ENCODE measurements at regions not wholly inside any gene's neighbourhood (a gene's known extent, or its start where the extent isn't known, plus 50 kb on each side); places are given as distances from the start of the nearest gene placed in this dataset.
"Not testable (repeated sequence)": the region's sequence is repeated elsewhere in the genome, so short reads cannot be mapped to it uniquely, and the experiment has no call there.

GRCh38 chr2:190761216-190761615 is 112.3 kb downstream of the NAB1 start:
- H3K36me3 ChIP-seq (ENCODE audit: control insufficient read depth in 2 of 2, extremely low read depth in 1 of 2, insufficient read depth in 2 of 2, low read length in 2 of 2); H3K9me1 ChIP-seq (replicated peaks; ENCODE audit: control insufficient read depth, extremely low read depth, insufficient read depth, low read length); H3K9ac ChIP-seq (replicated peaks; ENCODE audit: extremely low read depth, insufficient read depth, low read length); H3K27ac ChIP-seq (ENCODE audit: insufficient read depth, low read depth, low read length); BruUV-seq (replicated peaks); dilution Hi-C loops (cut with MboI; ENCODE audit: extremely low pct_ligation_motif_present, low sequenced_read_pairs); H3K9me3 ChIP-seq (replicated peaks; ENCODE audit: control insufficient read depth, insufficient read depth, low read length); H2AFZ ChIP-seq (ENCODE audit: low read depth, low read length); H4K20me1 ChIP-seq (replicated peaks; ENCODE audit: control insufficient read depth, extremely low read depth, insufficient read depth, low read length); H3K4me1 ChIP-seq (ENCODE audit: control insufficient read depth, extremely low read depth, insufficient read depth, low read length); POLR2A ChIA-PET; FAIRE-seq; H3K4me2 ChIP-seq (ENCODE audit: insufficient read depth, low read length); DNase-seq (ENCODE audit: low read depth, low spot score); H3K79me2 ChIP-seq (ENCODE audit: control insufficient read depth, insufficient read depth, low read length); H3K4me3 ChIP-seq (replicated peaks in 1 of 3; ENCODE audit: insufficient read depth in 1 of 3, low read depth in 1 of 3, low read length in 3 of 3); H3K27me3 ChIP-seq (ENCODE audit: control insufficient read depth in 2 of 2, insufficient read depth in 2 of 2, low read length in 2 of 2); CTCF ChIA-PET: not testable (repeated sequence)
- intact Hi-C loops (cut with micrococcal nuclease) = loop anchor here (5.0 kb wide), 1 partner anchor 229 kb away; the partner anchor contains the start of gene NEMP2

DNA sequence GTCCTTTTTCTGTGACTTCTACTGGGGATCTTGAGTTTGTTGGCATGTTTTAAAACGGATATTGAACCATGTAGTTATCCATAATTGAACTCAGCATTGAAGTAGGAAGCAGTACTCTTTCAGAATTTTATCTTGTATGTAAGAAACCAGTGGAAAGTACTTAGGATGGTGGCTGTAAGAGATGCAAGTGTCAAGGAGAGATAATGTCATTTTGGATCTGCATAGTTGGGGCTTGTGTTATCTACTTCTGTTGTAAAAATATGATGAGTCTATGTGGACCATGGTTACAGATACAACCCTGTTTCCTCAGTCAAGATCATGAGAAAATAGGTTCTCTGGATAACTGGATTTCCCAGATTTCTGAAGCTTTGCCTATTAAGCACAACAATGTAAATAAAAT is 113.7 kb downstream of the NAB1 start:
- dilution Hi-C loops (cut with MboI; ENCODE audit: extremely low pct_ligation_motif_present, low sequenced_read_pairs) = no loop called here
- CTCF ChIA-PET = interaction anchor here (1.2 kb wide), 1 partner anchor 9 kb away, joined by 4 read pairs; no protein-coding TSS in a partner anchor

More for the DNA sequence above, 113.7 kb downstream of the NAB1 start:
- POLR2A ChIA-PET = no interaction called here
- FAIRE-seq = no peak
- Histone ChIP-seq H3K79me2 (ENCODE audit: control insufficient read depth, insufficient read depth, low read length) (no peaks in the 10 kb centered on the region), H3K9ac (replicated peaks; ENCODE audit: extremely low read depth, insufficient read depth, low read length) (no peak overlapping the region), H3K27me3 (ENCODE audit: control insufficient read depth in 2 of 2, insufficient read depth in 2 of 2, low read length in 2 of 2) (no peaks in the 10 kb centered on the region), H3K9me3 (replicated peaks; ENCODE audit: control insufficient read depth, insufficient read depth, low read length) (no peaks in the 10 kb centered on the region), H2AFZ (ENCODE audit: low read depth, low read length) (no peak overlapping the region), H3K27ac (ENCODE audit: insufficient read depth, low read depth, low read length) (no peak overlapping the region), H3K4me1 (ENCODE audit: control insufficient read depth, extremely low read depth, insufficient read depth, low read length) (peaks cover 10% of the 10 kb centered on the region), H3K4me3 (replicated peaks in 1 of 3; ENCODE audit: insufficient read depth in 1 of 3, low read depth in 1 of 3, low read length in 3 of 3) (no peak overlapping the region), H3K4me2 (ENCODE audit: insufficient read depth, low read length) (no peak overlapping the region), H3K36me3 (ENCODE audit: control insufficient read depth in 2 of 2, extremely low read depth in 1 of 2, insufficient read depth in 2 of 2, low read length in 2 of 2) (no peaks in the 10 kb centered on the region), H3K9me1 (replicated peaks; ENCODE audit: control insufficient read depth, extremely low read depth, insufficient read depth, low read length) (no peaks in the 10 kb centered on the region), H4K20me1 (replicated peaks; ENCODE audit: control insufficient read depth, extremely low read depth, insufficient read depth, low read length) (no peaks in the 10 kb centered on the region)
- no TSS peak for BruUV-seq (replicated peaks)
- no peak for DNase-seq (ENCODE audit: low read depth, low spot score)
- intact Hi-C loops (cut with micrococcal nuclease) = loop anchor here (5.0 kb wide), 1 partner anchor 230 kb away; the partner anchor contains the start of gene NEMP2
- TF ChIP-seq POLR2AphosphoS5 (IDR thresholded peaks at IDR 0.05; ENCODE audit: insufficient read depth, low read depth, low read length) = no peak
- no peak for TF ChIP-seq FOS (IDR thresholded peaks at IDR 0.05; ENCODE audit: borderline replicate concordance, insufficient read depth, low read length)
- no peak for TF ChIP-seq GATA2 (IDR thresholded peaks at IDR 0.05; ENCODE audit: insufficient read depth, insufficient read length, low read depth, low read length)
- TF ChIP-seq POLR2A (IDR thresholded peaks at IDR 0.05; ENCODE audit: low read depth, low read length) = no peak
- TF ChIP-seq, protein P1, sequence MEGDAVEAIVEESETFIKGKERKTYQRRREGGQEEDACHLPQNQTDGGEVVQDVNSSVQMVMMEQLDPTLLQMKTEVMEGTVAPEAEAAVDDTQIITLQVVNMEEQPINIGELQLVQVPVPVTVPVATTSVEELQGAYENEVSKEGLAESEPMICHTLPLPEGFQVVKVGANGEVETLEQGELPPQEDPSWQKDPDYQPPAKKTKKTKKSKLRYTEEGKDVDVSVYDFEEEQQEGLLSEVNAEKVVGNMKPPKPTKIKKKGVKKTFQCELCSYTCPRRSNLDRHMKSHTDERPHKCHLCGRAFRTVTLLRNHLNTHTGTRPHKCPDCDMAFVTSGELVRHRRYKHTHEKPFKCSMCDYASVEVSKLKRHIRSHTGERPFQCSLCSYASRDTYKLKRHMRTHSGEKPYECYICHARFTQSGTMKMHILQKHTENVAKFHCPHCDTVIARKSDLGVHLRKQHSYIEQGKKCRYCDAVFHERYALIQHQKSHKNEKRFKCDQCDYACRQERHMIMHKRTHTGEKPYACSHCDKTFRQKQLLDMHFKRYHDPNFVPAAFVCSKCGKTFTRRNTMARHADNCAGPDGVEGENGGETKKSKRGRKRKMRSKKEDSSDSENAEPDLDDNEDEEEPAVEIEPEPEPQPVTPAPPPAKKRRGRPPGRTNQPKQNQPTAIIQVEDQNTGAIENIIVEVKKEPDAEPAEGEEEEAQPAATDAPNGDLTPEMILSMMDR (IDR thresholded peaks at IDR 0.05; ENCODE audit: extremely low read depth in 1 of 2, insufficient read depth in 1 of 2, low read depth in 1 of 2, low read length in 2 of 2) = no peak
- TF ChIP-seq MAX (IDR thresholded peaks at IDR 0.05; ENCODE audit: insufficient read depth, insufficient read length) = no peak
- no peak for TF ChIP-seq EZH2 (IDR thresholded peaks at IDR 0.05; ENCODE audit: borderline replicate concordance, low read depth, low read length, severe bottlenecking)
- TF ChIP-seq JUN (IDR thresholded peaks at IDR 0.05; ENCODE audit: borderline replicate concordance, insufficient read depth, insufficient read length, low read depth) = no peak
- no peak for TF ChIP-seq MYC (IDR thresholded peaks at IDR 0.05; ENCODE audit: low read depth, low read length)
